ENCODE measurements at regions not wholly inside any gene's neighbourhood (a gene's known extent, or its start where the extent isn't known, plus 50 kb on each side); places are given as distances from the start of the nearest gene placed in this dataset.

GRCh38 chr7:69149804-69150782 is 448.2 kb upstream of the AUTS2 start:
- Histone ChIP-seq H3K9me3 (no peaks in the 10 kb centered on the region), H3K27me3 (replicated peaks in 1 of 2; ENCODE audit: control insufficient read depth in 2 of 2, extremely low read depth in 1 of 2, insufficient read depth in 2 of 2, low read length in 1 of 2) (no peaks in the 10 kb centered on the region), H3K4me3 (ENCODE audit: control insufficient read depth in 1 of 2, extremely low read depth in 1 of 2, low read length in 1 of 2) (no peak overlapping the region), H3K27ac (ENCODE audit: low read length) (no peak overlapping the region), H3K36me3 (ENCODE audit: control insufficient read depth in 2 of 2, extremely low read depth in 1 of 2, insufficient read depth in 1 of 2, low read length in 1 of 2) (no peaks in the 10 kb centered on the region), H3K4me1 (ENCODE audit: control insufficient read depth in 1 of 2, extremely low read depth in 1 of 2, insufficient read depth in 2 of 2, low read length in 2 of 2) (no peaks in the 10 kb centered on the region)
- ATAC-seq (replicated peaks in 1 of 4) (no peak), DNase-seq (no peak)
- H3K9me3 Mint-ChIP-seq = peaks cover 3 to 25% (median 15%) of the 10 kb centered on the region in 3 donors
- no peak overlapping the region for H3K27ac Mint-ChIP-seq
- 87% methylated on average over 8 of the region's 12 CpGs for WGBS (ENCODE audit: insufficient coverage)
- ChIA-PET CTCF (no interaction called here), POLR2A (no interaction called here)
- no peak overlapping the region for H3K4me3 Mint-ChIP-seq
- H3K27me3 Mint-ChIP-seq = no peaks in the 10 kb centered on the region
- no peaks in the 10 kb centered on the region for H3K36me3 Mint-ChIP-seq
- H3K4me1 Mint-ChIP-seq = no peaks in the 10 kb centered on the region

- ChIA-PET CTCF (no interaction called here), POLR2A (no interaction called here)
- H3K4me1 ChIP-seq (ENCODE audit: control insufficient read depth in 1 of 2, extremely low read depth in 1 of 2, insufficient read depth in 2 of 2, low read length in 2 of 2) = no peaks in the 10 kb centered on the region
- H3K9me3 ChIP-seq = no peaks in the 10 kb centered on the region
- H3K4me1 Mint-ChIP-seq = no peaks in the 10 kb centered on the region
- H3K4me3 Mint-ChIP-seq = no peak overlapping the region
- H3K4me3 ChIP-seq (ENCODE audit: control insufficient read depth in 1 of 2, extremely low read depth in 1 of 2, low read length in 1 of 2) = no peak overlapping the region
- H3K27me3 ChIP-seq (replicated peaks in 1 of 2; ENCODE audit: control insufficient read depth in 2 of 2, extremely low read depth in 1 of 2, insufficient read depth in 2 of 2, low read length in 1 of 2) = no peaks in the 10 kb centered on the region
- no CpG with 5 or more reads among the region's 1 CpG for WGBS (ENCODE audit: insufficient coverage)
- H3K27ac Mint-ChIP-seq = no peak overlapping the region
- peaks cover 0 to 11% (median 5%) of the 10 kb centered on the region in 3 donors for H3K9me3 Mint-ChIP-seq
- no peaks in the 10 kb centered on the region for H3K36me3 ChIP-seq (ENCODE audit: control insufficient read depth in 2 of 2, extremely low read depth in 1 of 2, insufficient read depth in 1 of 2, low read length in 1 of 2)
- no peak overlapping the region for H3K27ac ChIP-seq (ENCODE audit: low read length)
- no peak for ATAC-seq (replicated peaks in 1 of 4)
- no peaks in the 10 kb centered on the region for H3K27me3 Mint-ChIP-seq
- DNase-seq = no peak
- H3K36me3 Mint-ChIP-seq = no peaks in the 10 kb centered on the region
Measured at GRCh38 chr7:69162326-69162725, 435.9 kb upstream of the AUTS2 start.

- ChIA-PET POLR2A (no interaction called here), CTCF (no interaction called here)
- Histone ChIP-seq H3K27ac (ENCODE audit: low read length) (no peak overlapping the region), H3K4me3 (ENCODE audit: control insufficient read depth in 1 of 2, extremely low read depth in 1 of 2, low read length in 1 of 2) (no peak overlapping the region), H3K27me3 (replicated peaks in 1 of 2; ENCODE audit: control insufficient read depth in 2 of 2, extremely low read depth in 1 of 2, insufficient read depth in 2 of 2, low read length in 1 of 2) (no peaks in the 10 kb centered on the region), H3K4me1 (ENCODE audit: control insufficient read depth in 1 of 2, extremely low read depth in 1 of 2, insufficient read depth in 2 of 2, low read length in 2 of 2) (no peaks in the 10 kb centered on the region), H3K9me3 (no peaks in the 10 kb centered on the region), H3K36me3 (ENCODE audit: control insufficient read depth in 2 of 2, extremely low read depth in 1 of 2, insufficient read depth in 1 of 2, low read length in 1 of 2) (no peaks in the 10 kb centered on the region)
- H3K27me3 Mint-ChIP-seq = no peaks in the 10 kb centered on the region
- peaks cover 0 to 8% (median 5%) of the 10 kb centered on the region in 3 donors for H3K9me3 Mint-ChIP-seq
- no peaks in the 10 kb centered on the region for H3K4me1 Mint-ChIP-seq
- H3K36me3 Mint-ChIP-seq = no peaks in the 10 kb centered on the region
- H3K27ac Mint-ChIP-seq = no peak overlapping the region
- no CpG with 5 or more reads among the region's 8 CpGs for WGBS (ENCODE audit: insufficient coverage)
- DNase-seq = no peak
- ATAC-seq (replicated peaks in 1 of 4) = no peak
- H3K4me3 Mint-ChIP-seq = no peak overlapping the region
Measured at GRCh38 chr7:69162931-69163670, 435.2 kb upstream of the AUTS2 start.

GRCh38 chr7:69166979-69167516 is 431.2 kb upstream of the AUTS2 start:
- no peaks in the 10 kb centered on the region for H3K4me1 Mint-ChIP-seq
- no peaks in the 10 kb centered on the region for H3K27me3 Mint-ChIP-seq

GRCh38 chr7:69169386-69169785 is 428.9 kb upstream of the AUTS2 start:
- Mint-ChIP-seq H3K4me1 (no peaks in the 10 kb centered on the region), H3K27ac (no peak overlapping the region), H3K9me3 (peaks cover 0 to 5% (median 3%) of the 10 kb centered on the region in 3 donors), H3K36me3 (no peaks in the 10 kb centered on the region), H3K4me3 (no peak overlapping the region), H3K27me3 (no peaks in the 10 kb centered on the region)
- H3K36me3 ChIP-seq (ENCODE audit: control insufficient read depth in 2 of 2, extremely low read depth in 1 of 2, insufficient read depth in 1 of 2, low read length in 1 of 2) = no peaks in the 10 kb centered on the region
- 89% methylated on average over 1 of the region's 1 CpG for WGBS (ENCODE audit: insufficient coverage)
- ChIA-PET CTCF (no interaction called here), POLR2A (no interaction called here)
- DNase-seq (no peak), ATAC-seq (replicated peaks in 1 of 4) (no peak)
- H3K4me1 ChIP-seq (ENCODE audit: control insufficient read depth in 1 of 2, extremely low read depth in 1 of 2, insufficient read depth in 2 of 2, low read length in 2 of 2) = no peaks in the 10 kb centered on the region
- no peaks in the 10 kb centered on the region for H3K9me3 ChIP-seq
- no peaks in the 10 kb centered on the region for H3K27me3 ChIP-seq (replicated peaks in 1 of 2; ENCODE audit: control insufficient read depth in 2 of 2, extremely low read depth in 1 of 2, insufficient read depth in 2 of 2, low read length in 1 of 2)
- no peak overlapping the region for H3K27ac ChIP-seq (ENCODE audit: low read length)
- H3K4me3 ChIP-seq (ENCODE audit: control insufficient read depth in 1 of 2, extremely low read depth in 1 of 2, low read length in 1 of 2) = no peak overlapping the region

More at GRCh38 chr7:69166979-69167516, 431.2 kb upstream of the AUTS2 start:
- no peak overlapping the region for H3K27ac Mint-ChIP-seq
- no peak overlapping the region for H3K4me3 Mint-ChIP-seq
- no peaks in the 10 kb centered on the region for H3K36me3 Mint-ChIP-seq
- CTCF ChIA-PET = no interaction called here
- POLR2A ChIA-PET = no interaction called here
- peaks cover 0 to 5% (median 3%) of the 10 kb centered on the region in 3 donors for H3K9me3 Mint-ChIP-seq
- no peaks in the 10 kb centered on the region for H3K27me3 ChIP-seq (replicated peaks in 1 of 2; ENCODE audit: control insufficient read depth in 2 of 2, extremely low read depth in 1 of 2, insufficient read depth in 2 of 2, low read length in 1 of 2)
- DNase-seq (no peak), ATAC-seq (replicated peaks in 1 of 4) (no peak)
- no peak overlapping the region for H3K27ac ChIP-seq (ENCODE audit: low read length)
- WGBS (ENCODE audit: insufficient coverage) = 100% methylated on average over 3 of the region's 7 CpGs
- no peaks in the 10 kb centered on the region for H3K36me3 ChIP-seq (ENCODE audit: control insufficient read depth in 2 of 2, extremely low read depth in 1 of 2, insufficient read depth in 1 of 2, low read length in 1 of 2)
- no peaks in the 10 kb centered on the region for H3K4me1 ChIP-seq (ENCODE audit: control insufficient read depth in 1 of 2, extremely low read depth in 1 of 2, insufficient read depth in 2 of 2, low read length in 2 of 2)
- H3K9me3 ChIP-seq = no peaks in the 10 kb centered on the region
- no peak overlapping the region for H3K4me3 ChIP-seq (ENCODE audit: control insufficient read depth in 1 of 2, extremely low read depth in 1 of 2, low read length in 1 of 2)

- Histone ChIP-seq H3K9me3 (no peaks in the 10 kb centered on the region), H3K4me3 (ENCODE audit: control insufficient read depth in 1 of 2, extremely low read depth in 1 of 2, low read length in 1 of 2) (no peak overlapping the region), H3K27ac (ENCODE audit: low read length) (no peak overlapping the region), H3K4me1 (ENCODE audit: control insufficient read depth in 1 of 2, extremely low read depth in 1 of 2, insufficient read depth in 2 of 2, low read length in 2 of 2) (no peaks in the 10 kb centered on the region), H3K36me3 (ENCODE audit: control insufficient read depth in 2 of 2, extremely low read depth in 1 of 2, insufficient read depth in 1 of 2, low read length in 1 of 2) (no peaks in the 10 kb centered on the region), H3K27me3 (replicated peaks in 1 of 2; ENCODE audit: control insufficient read depth in 2 of 2, extremely low read depth in 1 of 2, insufficient read depth in 2 of 2, low read length in 1 of 2) (no peaks in the 10 kb centered on the region)
- POLR2A ChIA-PET = no interaction called here
- CTCF ChIA-PET = interaction anchor here in 1 of 2 donors (0.7 kb wide), 1 partner anchor 45 kb away, joined by 4 read pairs; no protein-coding TSS in a partner anchor
- Mint-ChIP-seq H3K4me3 (no peak overlapping the region), H3K27me3 (no peaks in the 10 kb centered on the region), H3K36me3 (no peaks in the 10 kb centered on the region), H3K27ac (no peak overlapping the region), H3K9me3 (peaks cover 0 to 2% (median 0%) of the 10 kb centered on the region in 3 donors), H3K4me1 (no peaks in the 10 kb centered on the region)
- DNase-seq (no peak), ATAC-seq (replicated peaks in 1 of 4) (no peak)
- 91% methylated on average over 9 of the region's 10 CpGs for WGBS (ENCODE audit: insufficient coverage)
Measured at GRCh38 chr7:69172357-69173077, 425.8 kb upstream of the AUTS2 start.
